Lower leg skin (tissue), 4 donors: ENCODE measurements at regions not wholly inside any gene's neighbourhood (a gene's known extent, or its start where the extent isn't known, plus 50 kb on each side); places are given as distances from the start of the nearest gene placed in this dataset.
A peak's percentile ranks its signal among the peaks of the same experiment; 100 is the strongest.

ENCODE experiments used
- DNase-seq, 2 donors: peaks; one replicate each; pipeline ENCODE4 v3.0.0-alpha.2; 2019; ENCODE audit warnings: low spot score in 2 of 2
- H3K4me3 ChIP-seq: fragments of 200-600 bp; sonication (generic); 2 replicates; pipeline ENCODE4 v1.5.1; 2017; ENCODE audit warnings: mild to moderate bottlenecking, low read depth; ENCODE audit not compliant: poor library complexity, severe bottlenecking
- POLR2A ChIP-seq, 2 donors: fragments of 450-650 bp; IDR thresholded peaks; one replicate each; pipeline ENCODE4 v1.6.1; 2016 to 2017; ENCODE audit warnings: antibody characterized with exemption in 2 of 2, mild to moderate bottlenecking in 1 of 2, moderate library complexity in 1 of 2
- WGBS, 2 donors: methylation state at CpG; one replicate each; pipeline ENCODE4 v1.1.5; 2018; 5-methylcytosine and 5-hydroxymethylcytosine counted together
- intact Hi-C: fragments of 100-400 bp; cut with DNase I; formaldehyde crosslinking; loops from one replicate; pipeline ENCODE4 v1.15.0; 2023; ENCODE audit warnings: low total_unique reads
- TF ChIP-seq, protein P1 (sequence below), 3 donors: fragments of 450-650 bp; IDR thresholded peaks; one replicate each; pipeline ENCODE4 v1.5.1; 2016; ENCODE audit warnings: antibody characterized with exemption in 3 of 3, mild to moderate bottlenecking in 3 of 3, moderate library complexity in 2 of 3

DNA sequence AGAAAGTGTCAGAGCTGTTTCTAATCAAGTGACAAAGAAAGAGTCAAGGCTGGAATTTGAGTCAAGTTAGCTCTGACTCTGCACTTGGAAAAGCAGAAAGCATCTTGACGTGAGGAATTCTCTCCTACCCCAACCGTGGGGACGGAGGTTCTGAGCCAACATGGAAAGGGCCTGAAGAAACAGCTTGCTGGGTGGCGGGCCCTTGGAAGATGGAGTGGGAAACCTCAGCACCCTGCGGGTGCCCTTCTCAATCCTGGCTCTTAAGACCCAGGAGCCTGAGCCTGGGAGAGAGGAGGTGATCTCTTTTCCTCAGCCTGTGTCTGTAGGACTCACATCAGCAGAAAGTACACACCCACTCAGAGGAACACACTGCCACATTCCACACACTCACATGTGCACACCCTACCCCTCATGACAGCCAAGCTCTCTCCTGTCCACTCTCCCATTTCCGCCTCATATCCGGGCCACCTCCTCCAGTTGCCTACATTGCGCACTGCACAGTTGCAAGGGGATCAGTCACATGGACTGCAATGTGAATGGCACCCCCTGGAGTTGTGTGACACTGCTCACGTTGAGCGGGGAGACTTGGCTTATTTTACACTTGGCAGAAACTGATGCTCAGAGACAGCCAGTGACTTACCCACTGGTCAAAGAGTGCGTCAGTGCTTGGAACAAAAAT lies 101.5 kb upstream of the SLC6A6 start:
- H3K4me3 ChIP-seq, result no peak overlapping the region
- intact Hi-C loops, result no loop called here
- TF ChIP-seq, protein P1, sequence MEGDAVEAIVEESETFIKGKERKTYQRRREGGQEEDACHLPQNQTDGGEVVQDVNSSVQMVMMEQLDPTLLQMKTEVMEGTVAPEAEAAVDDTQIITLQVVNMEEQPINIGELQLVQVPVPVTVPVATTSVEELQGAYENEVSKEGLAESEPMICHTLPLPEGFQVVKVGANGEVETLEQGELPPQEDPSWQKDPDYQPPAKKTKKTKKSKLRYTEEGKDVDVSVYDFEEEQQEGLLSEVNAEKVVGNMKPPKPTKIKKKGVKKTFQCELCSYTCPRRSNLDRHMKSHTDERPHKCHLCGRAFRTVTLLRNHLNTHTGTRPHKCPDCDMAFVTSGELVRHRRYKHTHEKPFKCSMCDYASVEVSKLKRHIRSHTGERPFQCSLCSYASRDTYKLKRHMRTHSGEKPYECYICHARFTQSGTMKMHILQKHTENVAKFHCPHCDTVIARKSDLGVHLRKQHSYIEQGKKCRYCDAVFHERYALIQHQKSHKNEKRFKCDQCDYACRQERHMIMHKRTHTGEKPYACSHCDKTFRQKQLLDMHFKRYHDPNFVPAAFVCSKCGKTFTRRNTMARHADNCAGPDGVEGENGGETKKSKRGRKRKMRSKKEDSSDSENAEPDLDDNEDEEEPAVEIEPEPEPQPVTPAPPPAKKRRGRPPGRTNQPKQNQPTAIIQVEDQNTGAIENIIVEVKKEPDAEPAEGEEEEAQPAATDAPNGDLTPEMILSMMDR (IDR thresholded peaks at IDR 0.05), result no peak
- TF ChIP-seq POLR2A (IDR thresholded peaks at IDR 0.05), result no peak
- DNase-seq, result peak in 1 of 2 donors; percentile 35
- WGBS, 2 donors, result 53 to 65% methylated on average over 11 of the region's 11 CpGs

DNA sequence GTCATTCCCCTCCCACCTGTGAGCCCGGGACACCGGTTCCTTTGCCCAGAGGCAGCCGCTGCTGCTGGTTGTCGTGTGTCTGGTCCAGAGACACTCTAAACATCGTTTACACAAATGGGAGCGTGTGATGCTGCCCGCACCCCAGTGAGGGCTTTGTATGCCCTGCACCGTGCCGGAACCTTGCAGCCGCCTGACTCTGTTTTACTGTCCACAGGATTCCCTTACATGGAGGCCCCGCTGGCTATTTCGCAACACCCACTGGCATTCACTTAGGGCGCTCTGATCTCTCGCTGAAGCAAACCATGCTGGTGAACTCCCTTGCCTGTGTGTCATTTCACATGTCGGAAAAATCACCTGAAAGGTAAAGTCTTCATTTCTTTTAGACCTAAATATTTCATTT lies 100.8 kb upstream of the SLC6A6 start:
- no peak for TF ChIP-seq POLR2A (IDR thresholded peaks at IDR 0.05)
- TF ChIP-seq, protein P1 (IDR thresholded peaks at IDR 0.05), result no peak
- WGBS, 2 donors, result 41% methylated on average over 15 of the region's 15 CpGs
- no peak overlapping the region for H3K4me3 ChIP-seq
- peak; percentile 46 to 93 for DNase-seq
- intact Hi-C loops, result no loop called here

DNA sequence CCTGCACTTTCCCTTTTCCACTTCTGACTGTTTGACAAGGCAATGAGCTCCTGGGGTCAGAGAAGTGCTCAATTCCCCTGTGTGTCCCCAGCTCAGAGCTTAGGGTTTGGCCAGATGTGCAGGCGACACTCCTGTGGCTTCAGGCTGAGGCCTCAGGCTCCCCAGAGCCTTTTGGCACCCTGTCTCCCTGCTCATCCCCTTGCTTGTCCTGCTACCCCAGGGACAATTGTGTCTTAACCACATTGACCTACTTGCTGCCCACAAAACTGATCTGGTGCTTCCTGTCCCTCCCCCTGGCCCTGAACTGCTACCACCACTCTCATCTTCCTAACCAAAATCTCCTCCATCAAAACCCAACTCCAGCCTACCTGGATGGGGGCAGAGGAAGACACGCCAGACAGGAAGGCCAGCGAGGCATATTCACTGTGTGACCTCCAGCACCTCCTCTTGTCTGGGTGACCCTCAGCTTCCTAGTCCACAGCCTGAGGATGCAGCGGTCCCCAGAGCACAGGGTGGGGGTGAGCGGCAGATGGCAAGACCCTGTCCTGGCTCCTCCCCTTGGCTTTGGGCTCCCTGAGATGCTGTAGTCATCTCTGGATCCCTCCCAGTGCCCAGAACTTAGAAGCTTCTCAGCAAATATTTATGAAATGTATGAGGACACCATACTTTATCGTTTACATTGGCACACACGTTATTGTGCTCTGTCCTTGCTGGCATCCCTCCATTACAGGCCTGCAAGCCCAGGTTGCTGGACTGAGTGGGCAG lies 98.9 kb upstream of the SLC6A6 start:
- no peak for DNase-seq
- intact Hi-C loops, result no loop called here
- 57% methylated on average over 7 of the region's 7 CpGs for WGBS, 2 donors

DNA sequence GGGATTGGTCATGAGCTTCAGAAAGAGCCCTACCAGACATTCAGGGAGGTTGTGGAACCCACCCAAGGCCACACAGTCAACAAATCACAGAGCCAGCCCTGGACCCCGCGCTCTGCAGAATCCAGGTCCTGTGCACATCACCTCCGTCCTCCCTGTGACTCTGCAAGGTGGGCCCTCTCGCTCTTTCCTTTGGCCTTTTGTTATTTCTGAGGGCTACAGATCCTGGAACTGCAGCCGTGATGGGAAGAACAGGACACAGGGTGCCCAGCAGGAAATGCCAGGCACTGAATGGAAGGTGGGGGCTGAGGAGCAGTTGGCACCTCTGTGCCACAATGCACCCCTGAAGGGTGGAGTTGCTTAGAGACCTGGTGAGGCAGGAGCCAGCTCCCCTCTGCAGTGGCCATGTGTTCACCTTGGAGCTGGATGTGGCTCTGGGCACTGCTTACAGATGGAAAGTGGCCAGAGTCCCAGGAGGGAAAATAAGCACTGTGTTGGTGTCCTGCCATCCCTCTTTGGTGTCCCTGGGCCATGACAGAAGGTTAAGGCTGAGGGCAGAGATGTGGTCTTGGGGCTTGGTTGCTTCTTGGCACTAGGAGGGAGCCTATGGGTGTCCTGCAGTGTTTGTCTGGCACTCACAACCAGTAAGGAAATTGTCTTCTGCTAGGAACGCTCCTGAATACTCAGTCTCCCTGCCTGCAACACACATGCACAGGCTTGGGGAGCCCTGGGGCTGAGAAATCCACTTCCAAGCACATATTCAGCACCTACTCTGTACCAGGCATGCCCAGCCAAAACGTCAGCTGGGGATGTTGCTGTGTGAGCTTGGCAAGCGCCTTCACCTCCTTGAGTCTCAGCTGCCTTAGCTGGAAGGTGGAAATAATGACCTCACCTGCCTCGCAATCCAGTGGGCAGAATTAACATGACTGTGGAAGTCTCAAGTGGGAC lies 98.0 kb upstream of the SLC6A6 start:
- 54 to 55% methylated on average over 9 of the region's 9 CpGs for WGBS, 2 donors
- TF ChIP-seq POLR2A (IDR thresholded peaks at IDR 0.05), result no peak
- TF ChIP-seq, protein P1 (IDR thresholded peaks at IDR 0.05), result no peak
- DNase-seq, result peak in 1 of 2 donors; percentile 41
- intact Hi-C loops, result no loop called here
- no peak overlapping the region for H3K4me3 ChIP-seq

More for the DNA sequence above, 98.9 kb upstream of the SLC6A6 start:
- no peak overlapping the region for H3K4me3 ChIP-seq
- no peak for TF ChIP-seq POLR2A (IDR thresholded peaks at IDR 0.05)
- TF ChIP-seq, protein P1 (IDR thresholded peaks at IDR 0.05), result no peak

DNA sequence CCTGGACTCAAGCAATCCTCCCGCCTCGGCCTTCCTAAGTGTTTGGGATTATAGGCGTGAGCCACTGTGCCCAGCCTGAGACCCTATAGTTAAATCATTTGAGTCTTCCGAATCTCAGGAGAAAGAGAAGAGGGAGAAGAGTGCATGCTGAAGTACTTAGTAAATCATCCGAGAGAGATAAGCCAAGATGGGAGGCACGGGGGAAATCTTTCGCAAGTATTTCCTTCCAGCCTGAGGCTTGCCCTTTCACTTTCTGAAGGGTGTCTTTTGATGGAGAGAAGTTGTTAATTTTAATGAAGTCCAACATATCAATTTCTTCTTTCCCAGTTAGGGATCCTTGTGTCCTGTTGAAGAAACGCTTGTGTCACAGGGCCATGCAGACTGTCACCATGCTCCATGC lies 97.1 kb upstream of the SLC6A6 start:
- no peak for DNase-seq
- TF ChIP-seq POLR2A (IDR thresholded peaks at IDR 0.05), result no peak
- TF ChIP-seq, protein P1 (IDR thresholded peaks at IDR 0.05), result no peak
- intact Hi-C loops, result no loop called here
- no peak overlapping the region for H3K4me3 ChIP-seq
- 70 to 73% methylated on average over 8 of the region's 8 CpGs for WGBS, 2 donors
